ENCODE measurements at regions not wholly inside any gene's neighbourhood (a gene's known extent, or its start where the extent isn't known, plus 50 kb on each side); places are given as distances from the start of the nearest gene placed in this dataset. TPM values are rescaled to one million over a fixed set of nuclear protein-coding genes. Genes with fewer than 3 reads are reported as not detected.

- H3K4me3 Mint-ChIP-seq = no peak overlapping the region
- no peak overlapping the region for H3K4me2 ChIP-seq
- TF ChIP-seq EZH2phosphoT487 (IDR thresholded peaks at IDR 0.05) (no peak), CTCF (IDR thresholded peaks at IDR 0.05) (no peak)
- H3F3A ChIP-seq (ENCODE audit: low read depth) = no peaks in the 10 kb centered on the region
- peaks cover 7% of the 10 kb centered on the region for H3K9me3 Mint-ChIP-seq
- no peak overlapping the region for H3K27ac Mint-ChIP-seq
- no peaks in the 10 kb centered on the region for H3K27me3 ChIP-seq
- H3K36me3 Mint-ChIP-seq = peaks cover 1% of the 10 kb centered on the region
- no peak overlapping the region for H3K4me3 ChIP-seq
- no peaks in the 10 kb centered on the region for H4K20me1 ChIP-seq (ENCODE audit: low read depth)
- no peak for DNase-seq (ENCODE audit: low spot score)
- no peaks in the 10 kb centered on the region for H3K36me3 ChIP-seq
- H2AFZ ChIP-seq (replicated peaks) = no peak overlapping the region
- peaks cover 2% of the 10 kb centered on the region for H3K27me3 Mint-ChIP-seq (ENCODE audit: insufficient read depth, low read depth)
- peaks cover 22% of the 10 kb centered on the region for H3K4me1 Mint-ChIP-seq
- H3K27ac ChIP-seq = no peak overlapping the region
- no peaks in the 10 kb centered on the region for H3K79me2 ChIP-seq (ENCODE audit: low read depth)
- no peak overlapping the region for H3K9ac ChIP-seq
- H3K4me1 ChIP-seq = no peaks in the 10 kb centered on the region
- H3K9me3 ChIP-seq (ENCODE audit: low read depth) = no peaks in the 10 kb centered on the region
These were observed 58.6 kb upstream of the VRK2 start for GRCh38 chr2:57987835-57988573.

- H3K9ac ChIP-seq = no peak overlapping the region
- no peak overlapping the region for H3K27ac ChIP-seq
- DNase-seq (ENCODE audit: low spot score) = no peak
- Mint-ChIP-seq H3K9me3 (peaks cover 7% of the 10 kb centered on the region), H3K27ac (peak overlapping the region; percentile 2), H3K36me3 (peaks cover 1% of the 10 kb centered on the region), H3K4me3 (no peak overlapping the region), H3K4me1 (peaks cover 42% of the 10 kb centered on the region), H3K27me3 (ENCODE audit: insufficient read depth, low read depth) (peaks cover 4% of the 10 kb centered on the region)
- H2AFZ ChIP-seq (replicated peaks) = no peak overlapping the region
- H4K20me1 ChIP-seq (ENCODE audit: low read depth) = no peaks in the 10 kb centered on the region
- no peaks in the 10 kb centered on the region for H3F3A ChIP-seq (ENCODE audit: low read depth)
- no peaks in the 10 kb centered on the region for H3K79me2 ChIP-seq (ENCODE audit: low read depth)
- no peak overlapping the region for H3K4me3 ChIP-seq
- no peaks in the 10 kb centered on the region for H3K27me3 ChIP-seq
- H3K36me3 ChIP-seq = no peaks in the 10 kb centered on the region
- TF ChIP-seq CTCF (IDR thresholded peaks at IDR 0.05) (no peak), EZH2phosphoT487 (IDR thresholded peaks at IDR 0.05) (no peak), EZH2 (IDR thresholded peaks at IDR 0.05) (no peak)
- H3K4me2 ChIP-seq = no peak overlapping the region
- no peaks in the 10 kb centered on the region for H3K4me1 ChIP-seq
- no peaks in the 10 kb centered on the region for H3K9me3 ChIP-seq (ENCODE audit: low read depth)
These were observed 56.4 kb upstream of the VRK2 start for GRCh38 chr2:57990118-57990725.

Small RNAs in the stretch of these regions (small RNA-seq; reads per million reads assigned to genes)
- gene PPIAP63 (not detected), gene RF00592 (not detected)
